IPS-18a (cell line): ENCODE measurements at regions not wholly inside any gene's neighbourhood (a gene's known extent, or its start where the extent isn't known, plus 50 kb on each side); places are given as distances from the start of the nearest gene placed in this dataset.
"Not testable (repeated sequence)": the region's sequence is repeated elsewhere in the genome, so short reads cannot be mapped to it uniquely, and the experiment has no call there.

ENCODE experiments used
- H3K27ac ChIP-seq: one replicate; pipeline ENCODE4 v1.5.1; 2013; ENCODE audit warnings: low read length
- H3K27me3 ChIP-seq: one replicate; pipeline ENCODE4 v1.6.1; 2013; ENCODE audit warnings: mild to moderate bottlenecking, low read length; ENCODE audit not compliant: control insufficient read depth, insufficient read depth
- H3K36me3 ChIP-seq: one replicate; pipeline ENCODE4 v1.6.1; 2013; ENCODE audit warnings: low read depth, low read length; ENCODE audit not compliant: control insufficient read depth
- H3K4me1 ChIP-seq: one replicate; pipeline ENCODE4 v1.6.1; 2013; ENCODE audit warnings: low read depth, low read length; ENCODE audit not compliant: control insufficient read depth
- H3K4me3 ChIP-seq: one replicate; pipeline ENCODE4 v1.5.1; 2013; ENCODE audit warnings: low read length
- H3K9ac ChIP-seq: one replicate; pipeline ENCODE4 v1.6.1; 2013; ENCODE audit warnings: mild to moderate bottlenecking, low read length, moderate library complexity
- H3K9me3 ChIP-seq: one replicate; pipeline ENCODE4 v1.6.1; 2013; ENCODE audit warnings: low read depth, low read length; ENCODE audit not compliant: control insufficient read depth

DNA sequence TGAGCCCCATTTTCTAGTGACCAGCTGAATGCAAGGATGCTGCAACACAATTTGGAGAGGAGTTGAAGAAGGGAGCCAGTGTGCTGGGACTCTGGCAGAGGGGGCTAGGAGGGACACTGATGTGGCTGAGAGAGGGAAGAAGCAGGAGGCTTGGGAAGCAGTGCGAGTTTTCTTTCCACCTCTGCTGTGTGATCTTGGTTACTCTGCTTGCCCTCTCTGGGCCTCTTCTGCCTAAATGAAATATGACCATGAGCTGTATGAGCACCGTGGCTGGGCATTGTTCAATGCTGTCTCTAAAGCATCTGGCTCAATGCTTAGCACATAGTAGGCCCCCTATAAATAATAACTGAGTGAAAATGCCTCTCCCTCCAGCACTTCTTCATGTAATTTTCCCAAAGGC, 65.3 kb upstream of the PAX7 start:
- Histone ChIP-seq H3K9me3 (no peaks in the 10 kb centered on the region), H3K9ac (no peak overlapping the region), H3K27me3 (no peaks in the 10 kb centered on the region), H3K4me3 (no peak overlapping the region), H3K36me3 (no peaks in the 10 kb centered on the region), H3K4me1 (no peaks in the 10 kb centered on the region), H3K27ac (no peak overlapping the region)

DNA sequence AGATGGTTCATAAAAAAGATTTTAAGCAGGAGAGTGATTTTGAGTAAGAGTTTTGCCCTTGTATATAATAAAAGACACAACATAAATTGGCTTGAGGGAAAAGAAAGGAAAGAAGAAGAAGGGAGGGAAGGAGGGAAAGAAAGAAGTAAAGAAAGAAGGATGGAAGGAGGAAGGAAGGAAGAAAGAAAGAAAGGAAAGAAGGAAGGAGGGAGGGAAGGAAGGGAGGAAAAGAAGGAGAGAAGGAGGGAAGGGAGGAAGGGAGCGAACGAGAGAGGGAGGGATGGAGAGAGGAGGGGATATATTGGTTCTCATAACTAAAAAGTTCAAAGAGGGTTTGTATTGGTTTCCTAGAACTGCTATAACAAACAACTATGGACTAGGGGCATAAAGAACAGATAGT, 62.2 kb upstream of the PAX7 start:
- no peaks in the 10 kb centered on the region for H3K9me3 ChIP-seq
- H3K4me1 ChIP-seq: no peaks in the 10 kb centered on the region
- no peak overlapping the region for H3K27ac ChIP-seq
- no peaks in the 10 kb centered on the region for H3K36me3 ChIP-seq
- no peaks in the 10 kb centered on the region for H3K27me3 ChIP-seq
- no peak overlapping the region for H3K9ac ChIP-seq
- no peak overlapping the region for H3K4me3 ChIP-seq

DNA sequence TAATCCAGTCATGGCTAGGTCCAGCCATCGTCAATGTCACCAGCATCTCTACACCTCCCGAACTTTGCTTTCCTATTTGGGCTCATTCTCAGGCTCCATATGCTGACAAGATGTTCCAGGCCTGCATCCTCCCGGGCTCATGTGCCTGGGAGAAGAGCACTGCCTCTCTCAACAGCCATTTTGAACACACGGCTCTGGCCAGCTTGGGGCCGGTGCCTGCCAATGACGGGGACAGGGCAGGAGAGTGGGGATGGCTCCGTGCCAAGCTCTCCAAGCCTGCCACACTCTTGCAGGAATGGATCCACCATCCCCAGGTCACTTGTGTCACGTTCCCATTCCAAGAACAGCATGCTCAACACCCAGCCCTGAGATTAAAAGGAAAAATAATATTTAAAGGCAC, 61.4 kb upstream of the PAX7 start:
- no peak overlapping the region for H3K27ac ChIP-seq
- no peak overlapping the region for H3K4me3 ChIP-seq
- H3K4me1 ChIP-seq: no peaks in the 10 kb centered on the region
- H3K36me3 ChIP-seq: no peaks in the 10 kb centered on the region
- H3K9ac ChIP-seq: no peak overlapping the region
- H3K9me3 ChIP-seq: no peaks in the 10 kb centered on the region
- no peaks in the 10 kb centered on the region for H3K27me3 ChIP-seq

DNA sequence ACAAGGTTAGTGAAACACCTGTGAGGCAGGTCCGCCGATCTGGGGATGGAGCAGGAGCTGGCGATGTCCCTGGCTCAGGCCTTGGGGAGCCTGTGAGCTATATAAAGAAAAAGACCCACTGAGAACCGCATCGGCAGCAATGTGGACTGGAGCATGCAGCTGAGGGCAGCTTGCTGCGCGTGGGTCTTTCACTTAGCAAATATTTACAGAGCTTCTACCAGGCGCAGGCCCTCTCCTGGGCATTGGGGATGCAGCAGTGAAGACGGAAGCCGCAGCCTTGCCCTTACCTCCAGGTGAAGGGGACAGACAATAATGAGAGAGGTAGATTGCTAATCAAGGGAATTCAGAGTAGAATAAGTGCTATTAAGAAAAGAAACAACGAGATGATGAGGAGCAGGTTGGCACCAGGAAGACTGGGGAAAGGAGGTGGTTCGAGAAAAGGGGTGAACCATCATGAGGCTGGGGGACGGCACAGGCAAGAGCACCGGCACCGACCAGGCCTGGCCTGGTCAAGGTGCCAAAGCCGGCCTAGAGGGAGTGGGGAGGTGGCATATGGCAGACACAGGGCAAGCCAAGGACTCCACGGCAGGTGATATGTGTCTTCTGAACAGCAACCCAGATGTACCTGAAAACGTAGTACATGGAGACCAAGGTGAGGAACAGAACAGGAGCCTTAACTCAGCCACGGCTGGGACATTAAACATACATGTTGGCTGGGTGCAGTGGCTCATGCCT, 60.7 kb upstream of the PAX7 start:
- H3K9me3 ChIP-seq: no peaks in the 10 kb centered on the region
- no peaks in the 10 kb centered on the region for H3K27me3 ChIP-seq
- no peak overlapping the region for H3K4me3 ChIP-seq
- no peaks in the 10 kb centered on the region for H3K4me1 ChIP-seq
- no peaks in the 10 kb centered on the region for H3K36me3 ChIP-seq
- H3K27ac ChIP-seq: no peak overlapping the region
- H3K9ac ChIP-seq: no peak overlapping the region

DNA sequence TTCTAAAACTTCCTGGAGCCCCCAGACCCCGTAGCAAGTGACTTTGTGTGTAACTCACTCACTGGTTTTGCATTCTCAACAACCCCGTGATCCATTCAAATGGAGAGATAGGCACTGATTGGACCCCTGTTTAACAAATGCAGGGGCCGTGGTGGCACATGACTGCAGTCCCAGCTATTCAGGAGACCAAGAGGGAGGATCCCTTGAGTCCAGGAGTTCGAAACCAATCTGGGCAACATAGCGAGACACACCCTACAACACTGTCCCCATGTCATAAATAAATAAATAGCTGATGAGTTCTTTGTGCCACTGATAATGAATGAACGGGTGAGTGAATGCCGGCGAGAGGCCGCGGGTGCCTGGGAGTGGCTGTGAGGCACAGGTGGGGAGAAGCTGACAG, 59.4 kb upstream of the PAX7 start:
- Histone ChIP-seq H3K9me3 (no peaks in the 10 kb centered on the region), H3K4me3 (no peak overlapping the region), H3K36me3 (no peaks in the 10 kb centered on the region), H3K27ac (no peak overlapping the region), H3K27me3 (no peaks in the 10 kb centered on the region), H3K4me1 (no peaks in the 10 kb centered on the region), H3K9ac (no peak overlapping the region)

DNA sequence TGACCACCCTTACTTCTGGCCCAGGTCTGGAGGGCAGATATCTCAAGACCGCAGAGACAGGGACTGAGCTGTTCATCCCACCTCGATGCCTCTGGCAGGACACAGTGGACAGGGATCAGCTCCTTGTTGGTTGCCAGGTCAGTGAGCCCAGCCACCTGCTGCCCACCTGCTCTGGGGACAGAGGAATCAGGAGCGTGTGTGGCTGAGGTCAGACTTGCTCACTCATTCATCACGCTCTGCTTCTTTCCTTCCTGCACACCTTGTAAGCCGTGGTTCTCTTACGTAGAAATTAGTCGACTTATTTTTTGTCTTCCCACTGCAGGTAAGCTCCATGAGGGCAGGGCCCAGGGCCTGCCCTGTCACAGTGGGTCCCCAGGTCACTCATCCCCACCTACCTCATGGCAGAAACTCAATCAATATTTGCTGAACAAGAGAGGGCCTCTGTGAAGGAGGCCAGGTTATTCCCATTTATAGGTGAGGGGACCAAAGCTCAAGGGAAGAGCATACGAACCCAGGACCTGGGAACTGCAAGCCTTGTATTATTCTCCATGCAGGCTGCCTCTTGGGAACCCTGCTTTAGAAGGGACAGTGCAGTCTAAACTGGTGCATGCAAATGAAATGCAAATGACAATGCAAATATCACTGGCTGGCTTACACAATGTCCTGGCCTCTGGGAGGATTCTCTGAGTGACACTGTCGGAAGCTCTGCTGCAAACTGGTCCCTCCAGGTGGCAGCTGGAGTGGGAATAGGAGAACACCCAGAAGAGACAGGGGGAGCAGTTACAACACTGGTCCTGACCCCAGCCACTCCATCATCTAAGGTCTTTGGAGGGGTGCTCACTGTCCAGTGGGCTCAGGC, 58.4 kb upstream of the PAX7 start:
- no peak overlapping the region for H3K4me3 ChIP-seq
- H3K9ac ChIP-seq: no peak overlapping the region
- no peaks in the 10 kb centered on the region for H3K27me3 ChIP-seq
- H3K4me1 ChIP-seq: no peaks in the 10 kb centered on the region
- no peak overlapping the region for H3K27ac ChIP-seq
- no peaks in the 10 kb centered on the region for H3K36me3 ChIP-seq
- H3K9me3 ChIP-seq: no peaks in the 10 kb centered on the region

DNA sequence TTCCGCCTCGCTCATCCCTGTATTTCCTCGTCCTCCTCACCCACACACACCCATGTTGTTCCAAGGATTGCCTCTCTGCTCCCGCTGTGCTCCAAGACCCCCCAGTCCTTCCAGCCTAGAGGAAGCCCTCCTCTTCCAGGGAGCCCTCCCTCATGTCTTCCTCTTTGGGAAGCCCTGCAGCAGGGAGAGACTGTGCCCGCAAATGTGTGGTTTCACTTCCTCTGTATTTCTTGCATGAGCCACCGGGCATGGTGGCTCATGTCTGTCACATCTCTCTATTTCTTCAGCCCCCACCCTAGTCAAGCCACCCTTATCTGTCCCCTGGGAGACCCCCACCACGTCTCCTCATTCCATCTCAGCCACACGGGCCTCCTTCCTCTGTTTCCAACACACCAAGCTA, 57.5 kb upstream of the PAX7 start:
- Histone ChIP-seq H3K27me3 (no peaks in the 10 kb centered on the region), H3K27ac (no peak overlapping the region), H3K4me3 (no peak overlapping the region), H3K4me1 (no peaks in the 10 kb centered on the region), H3K36me3 (no peaks in the 10 kb centered on the region), H3K9ac (no peak overlapping the region), H3K9me3 (no peaks in the 10 kb centered on the region)

DNA sequence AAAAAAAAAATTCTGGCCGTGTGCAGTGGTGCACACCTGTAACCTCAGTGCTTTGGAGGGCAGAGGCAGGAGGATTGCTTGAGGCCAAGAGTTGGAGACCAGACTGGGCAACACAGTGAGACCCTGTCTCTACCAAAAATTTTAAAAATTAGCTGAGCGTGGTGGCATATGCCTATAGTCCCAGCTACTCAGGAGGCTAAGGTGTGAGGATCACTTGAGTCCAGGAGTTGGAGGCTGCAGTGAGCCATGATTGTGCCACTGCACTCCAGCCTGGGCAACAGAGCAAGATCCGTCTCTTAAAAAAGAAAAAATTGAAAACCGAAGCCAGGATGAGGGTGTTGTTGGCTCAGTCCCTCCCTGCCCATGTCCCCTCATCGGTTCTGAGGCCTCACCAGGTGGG, 55.9 kb upstream of the PAX7 start:
- Histone ChIP-seq H3K4me3 (no peak overlapping the region), H3K9me3 (no peaks in the 10 kb centered on the region), H3K27ac (no peak overlapping the region), H3K4me1 (no peaks in the 10 kb centered on the region), H3K9ac (no peak overlapping the region), H3K27me3 (no peaks in the 10 kb centered on the region), H3K36me3 (no peaks in the 10 kb centered on the region)

DNA sequence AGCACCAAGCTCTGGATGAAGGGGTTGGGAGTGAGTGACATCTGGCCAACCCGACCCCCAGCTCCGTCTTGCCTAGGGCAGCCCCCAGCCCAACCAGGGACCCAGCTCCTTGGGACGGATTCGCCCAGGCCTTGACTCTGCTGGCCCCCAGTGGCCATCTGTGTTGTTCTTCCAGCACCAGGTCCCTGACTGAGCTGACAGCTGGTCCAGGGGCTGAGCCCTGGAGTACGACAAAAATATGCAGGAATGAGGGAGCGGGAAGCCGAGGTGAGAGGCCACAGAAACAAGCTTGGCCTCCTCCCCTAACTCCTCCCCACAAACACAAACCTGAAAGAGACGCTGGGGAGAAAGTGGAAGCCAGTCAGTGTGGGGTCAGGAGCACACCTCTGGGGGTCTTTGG, 55.0 kb upstream of the PAX7 start:
- H3K9me3 ChIP-seq: no peaks in the 10 kb centered on the region
- H3K27me3 ChIP-seq: peaks cover 1% of the 10 kb centered on the region
- H3K4me1 ChIP-seq: no peaks in the 10 kb centered on the region
- H3K4me3 ChIP-seq: no peak overlapping the region
- H3K27ac ChIP-seq: no peak overlapping the region
- no peaks in the 10 kb centered on the region for H3K36me3 ChIP-seq
- H3K9ac ChIP-seq: no peak overlapping the region

DNA sequence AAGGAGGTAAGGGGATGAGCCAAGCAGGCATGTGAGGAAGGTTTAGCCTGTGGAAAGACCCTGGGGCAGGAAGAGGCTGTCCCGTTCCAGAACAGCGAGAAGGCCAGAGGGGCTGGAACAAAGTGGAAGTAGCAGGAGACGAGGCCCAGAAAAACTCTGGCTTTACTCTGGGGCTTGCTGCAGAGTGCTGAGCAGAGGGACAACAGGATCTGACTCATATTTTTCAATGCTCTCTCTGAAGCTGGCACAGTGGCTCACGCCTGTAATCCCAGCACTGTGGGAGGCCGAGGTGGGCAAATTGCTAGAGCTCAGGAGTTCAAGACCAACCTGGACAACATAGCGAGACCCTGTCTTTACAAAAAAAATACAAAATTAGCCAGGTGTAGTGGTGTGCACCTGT, 52.4 kb upstream of the PAX7 start:
- Histone ChIP-seq H3K9ac (no peak overlapping the region), H3K27ac (no peak overlapping the region), H3K9me3 (no peaks in the 10 kb centered on the region), H3K4me3 (no peak overlapping the region), H3K27me3 (peaks cover 4% of the 10 kb centered on the region), H3K4me1 (no peaks in the 10 kb centered on the region), H3K36me3 (no peaks in the 10 kb centered on the region)

DNA sequence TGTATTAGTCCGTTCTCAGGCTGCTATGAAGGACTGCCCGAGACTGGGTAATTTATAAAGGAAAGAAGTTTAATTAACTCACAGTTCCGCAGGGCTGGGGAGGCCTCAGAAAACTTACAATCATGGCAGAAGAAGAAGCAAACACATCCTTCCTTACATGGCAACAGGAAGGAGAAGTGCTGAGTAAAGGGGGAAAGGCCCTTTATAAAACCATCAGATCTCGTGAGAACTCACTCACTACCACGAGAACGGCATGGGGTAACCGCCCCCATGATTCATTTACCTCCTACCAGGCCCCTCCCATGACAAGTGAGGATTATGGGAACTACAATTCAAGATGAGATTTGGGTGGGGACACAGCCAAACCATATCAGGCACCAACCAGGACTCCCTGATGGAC, 51.4 kb upstream of the PAX7 start:
- H3K9me3 ChIP-seq, H3K27me3 ChIP-seq, H3K4me3 ChIP-seq, H3K9ac ChIP-seq, H3K36me3 ChIP-seq, H3K4me1 ChIP-seq, H3K27ac ChIP-seq: not testable (repeated sequence)

DNA sequence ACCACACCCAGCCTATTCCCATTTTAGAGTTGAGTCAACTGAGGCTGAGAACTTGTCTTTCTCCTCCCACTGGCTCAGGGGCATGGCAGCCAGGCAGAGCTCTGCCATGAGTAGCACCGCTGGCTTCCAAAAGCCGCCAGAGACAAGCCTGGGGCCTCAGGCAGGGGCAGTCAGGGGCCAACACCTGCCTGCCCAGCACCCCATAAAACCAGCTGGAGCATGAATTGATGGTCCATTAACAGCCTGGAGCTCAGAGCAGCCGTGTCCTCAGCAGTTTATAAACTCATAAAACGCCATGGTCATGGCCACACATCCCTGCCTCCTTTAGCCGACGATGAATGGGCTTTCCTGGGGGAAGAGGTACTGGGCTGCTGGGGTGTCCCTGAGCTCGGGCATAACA, 50.6 kb upstream of the PAX7 start:
- Histone ChIP-seq H3K27me3 (peaks cover 4% of the 10 kb centered on the region), H3K9ac (no peak overlapping the region), H3K9me3 (no peaks in the 10 kb centered on the region), H3K36me3 (no peaks in the 10 kb centered on the region), H3K4me1 (no peaks in the 10 kb centered on the region), H3K4me3 (no peak overlapping the region), H3K27ac (no peak overlapping the region)
